Thymus (tissue), 11 donors: ENCODE measurements at regions not wholly inside any gene's neighbourhood (a gene's known extent, or its start where the extent isn't known, plus 50 kb on each side); places are given as distances from the start of the nearest gene placed in this dataset.

Experiments
- DNase-seq, 9 donors: peaks; one replicate each; pipeline ENCODE4 v3.0.0-alpha.2; 2013; ENCODE audit warnings: low spot score in 9 of 9, low read depth in 6 of 9, missing footprints in 1 of 9
- H3K27ac ChIP-seq, 2 donors: one replicate each; pipeline ENCODE4 v1.5.1; 2013; ENCODE audit warnings: control low read depth in 1 of 2, low read depth in 1 of 2, low read length in 1 of 2, mild to moderate bottlenecking in 1 of 2, moderate library complexity in 1 of 2
- H3K27me3 ChIP-seq, 2 donors: one replicate each; pipeline ENCODE4 v1.5.1; 2013; ENCODE audit warnings: low read length in 1 of 2; ENCODE audit not compliant: control insufficient read depth in 2 of 2, insufficient read depth in 1 of 2
- H3K36me3 ChIP-seq, 2 donors: one replicate each; pipeline ENCODE4 v1.5.1; 2013; ENCODE audit warnings: low read length in 1 of 2, mild to moderate bottlenecking in 1 of 2, moderate library complexity in 1 of 2; ENCODE audit not compliant: control insufficient read depth in 2 of 2, insufficient read depth in 2 of 2
- H3K4me1 ChIP-seq, 2 donors: one replicate each; pipeline ENCODE4 v1.5.1; 2013; ENCODE audit warnings: low read length in 2 of 2; ENCODE audit not compliant: control insufficient read depth in 2 of 2, insufficient read depth in 2 of 2
- H3K4me3 ChIP-seq, 2 donors: one replicate each; pipeline ENCODE4 v1.5.1; 2013; ENCODE audit warnings: low read length in 2 of 2, control low read depth in 1 of 2, mild to moderate bottlenecking in 1 of 2
- H3K9me3 ChIP-seq, 2 donors: one replicate each; pipeline ENCODE4 v1.5.1; 2013; ENCODE audit warnings: low read length in 1 of 2, mild to moderate bottlenecking in 1 of 2; ENCODE audit not compliant: control insufficient read depth in 2 of 2, insufficient read depth in 1 of 2
- WGBS: extraction: QIAGEN DNeasy Blood & Tissue Kit; methylation state at CpG from one replicate; pipeline ENCODE4 v1.1.7; 2013; 5-methylcytosine and 5-hydroxymethylcytosine counted together
- donor health status: healthy.

DNA sequence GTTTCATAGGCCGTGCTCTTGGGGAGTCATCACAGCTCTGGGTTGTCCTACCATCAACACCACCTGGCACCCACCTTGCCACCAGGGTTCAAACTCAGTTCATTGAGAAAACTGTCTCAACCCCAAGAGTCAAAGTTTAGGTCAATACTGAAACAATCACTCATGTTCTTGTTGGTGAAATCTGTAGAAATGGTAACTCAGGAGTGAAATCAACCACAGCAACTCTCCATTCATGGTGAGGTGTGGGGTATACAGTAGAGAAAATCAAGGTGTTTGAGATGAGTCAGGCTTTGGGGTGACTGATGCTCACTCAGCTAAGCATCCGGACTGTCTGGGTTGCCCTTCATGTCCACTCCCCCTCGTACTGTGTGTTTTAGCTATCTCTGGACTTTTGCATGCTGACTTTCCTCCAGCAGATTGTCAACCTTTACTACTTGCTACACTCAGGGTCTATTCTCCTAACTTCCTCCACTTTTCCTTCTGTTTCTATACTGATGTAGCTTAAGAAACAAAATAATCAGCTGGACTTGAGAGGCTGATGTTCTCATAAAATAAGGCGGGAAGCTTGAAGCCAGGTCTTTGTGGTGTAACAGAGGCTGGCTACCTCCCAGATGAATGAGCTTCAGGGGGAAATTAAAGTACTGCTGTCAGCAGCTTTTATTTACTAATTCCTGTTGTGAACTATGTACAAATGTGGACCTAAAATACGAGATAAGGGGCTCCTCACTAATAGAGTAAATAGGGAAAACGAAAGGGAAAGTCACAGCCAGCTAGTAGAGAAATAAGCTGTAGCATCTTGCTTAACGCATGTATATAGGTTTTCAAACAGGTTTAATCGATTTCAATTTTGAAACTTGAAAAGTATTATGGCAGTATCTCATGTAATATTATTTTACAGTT is 173.6 kb upstream of the AKR1E2 start:
- Histone ChIP-seq H3K36me3 (no peaks in the 10 kb centered on the region), H3K4me3 (no peak overlapping the region), H3K9me3 (no peaks in the 10 kb centered on the region), H3K27me3 (no peaks in the 10 kb centered on the region), H3K4me1 (no peaks in the 10 kb centered on the region), H3K27ac (no peak overlapping the region)
- no peak for DNase-seq
- WGBS: 93% methylated on average over 8 of the region's 8 CpGs

DNA sequence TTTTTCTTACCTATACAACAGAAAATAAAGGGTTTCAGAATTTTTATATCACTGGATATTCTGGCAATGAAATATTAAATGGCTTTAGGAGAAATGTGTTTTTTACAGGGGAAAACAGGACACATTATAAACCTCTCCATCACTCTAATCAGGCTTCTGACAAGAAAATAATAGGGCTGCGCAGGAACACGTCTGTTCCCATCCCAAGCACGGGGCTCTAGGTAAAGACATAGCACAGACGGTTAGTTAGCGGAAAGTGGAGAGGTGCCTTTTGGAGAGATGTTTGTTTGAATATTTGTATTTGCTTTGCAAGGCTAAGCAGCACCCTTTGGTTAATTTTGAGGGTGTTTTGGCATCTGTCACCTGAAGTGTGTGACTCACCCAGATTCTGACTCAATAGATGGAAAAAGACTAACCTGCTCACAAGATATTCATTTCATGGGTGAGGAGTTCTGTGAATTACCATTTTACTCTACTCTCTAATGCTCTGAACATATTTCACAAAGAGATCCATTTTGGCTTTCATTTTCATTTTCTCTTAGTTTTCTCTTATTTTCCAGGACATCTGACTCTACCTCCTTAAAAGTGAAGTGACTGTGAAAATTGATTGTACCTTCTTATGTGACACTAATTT is 174.5 kb upstream of the AKR1E2 start:
- no peaks in the 10 kb centered on the region for H3K27me3 ChIP-seq
- H3K4me3 ChIP-seq: no peak overlapping the region
- H3K9me3 ChIP-seq: no peaks in the 10 kb centered on the region
- no peaks in the 10 kb centered on the region for H3K36me3 ChIP-seq
- H3K27ac ChIP-seq: no peak overlapping the region
- DNase-seq: no peak
- 96% methylated on average over 5 of the region's 5 CpGs for WGBS
- no peaks in the 10 kb centered on the region for H3K4me1 ChIP-seq

DNA sequence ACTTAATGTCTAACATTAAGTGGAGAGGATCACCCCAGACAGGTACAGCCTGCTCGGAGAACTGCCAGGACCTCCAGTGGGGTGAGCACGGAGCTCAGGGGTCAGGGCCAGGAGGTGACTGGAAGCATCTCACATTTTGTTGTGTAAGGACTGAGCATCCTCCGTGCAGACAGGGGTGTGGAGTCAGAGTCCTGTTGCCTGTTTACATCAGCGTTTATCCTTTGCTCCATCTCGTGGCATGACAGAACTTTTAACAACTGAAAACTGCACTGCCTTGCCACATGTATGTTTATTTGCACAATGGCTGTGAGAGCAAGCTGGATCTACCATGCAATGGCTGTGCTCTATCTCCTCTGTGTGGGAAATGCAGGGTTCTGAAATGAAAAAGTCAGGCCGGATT is 175.4 kb upstream of the AKR1E2 start:
- no peak overlapping the region for H3K27ac ChIP-seq
- H3K4me1 ChIP-seq: no peaks in the 10 kb centered on the region
- no peak for DNase-seq
- no peaks in the 10 kb centered on the region for H3K36me3 ChIP-seq
- WGBS: 96% methylated on average over 6 of the region's 6 CpGs
- no peaks in the 10 kb centered on the region for H3K9me3 ChIP-seq
- no peaks in the 10 kb centered on the region for H3K27me3 ChIP-seq
- H3K4me3 ChIP-seq: no peak overlapping the region

DNA sequence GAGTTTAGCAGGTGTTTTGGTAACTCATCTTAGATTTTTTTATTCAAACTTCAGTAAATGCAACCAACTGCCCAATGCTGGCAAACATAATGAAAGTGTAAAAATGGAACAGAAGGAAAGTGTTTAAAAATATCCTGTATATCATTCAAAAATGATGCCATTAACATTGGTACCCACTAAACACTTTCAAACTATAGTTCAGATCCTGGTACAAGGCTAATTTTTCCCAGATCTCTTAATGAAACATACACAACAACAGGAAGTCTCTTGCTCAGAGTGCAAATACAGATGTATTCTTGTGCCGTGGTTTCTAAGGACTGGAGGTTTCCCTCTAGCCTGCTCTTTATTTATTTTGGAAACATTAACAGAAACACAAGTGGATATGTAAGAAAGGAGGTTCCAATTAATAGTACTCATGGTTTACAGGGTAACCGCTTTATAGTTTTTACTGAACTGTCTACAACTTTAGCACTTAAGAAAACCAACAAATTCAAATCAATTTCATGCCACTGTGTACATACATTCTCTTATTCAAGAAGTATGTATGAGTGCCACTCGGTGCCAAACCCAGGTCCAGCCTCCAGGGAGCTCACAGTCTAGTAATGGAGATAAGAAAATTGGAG is 176.0 kb upstream of the AKR1E2 start:
- 77% methylated on average over 3 of the region's 3 CpGs for WGBS

DNA sequence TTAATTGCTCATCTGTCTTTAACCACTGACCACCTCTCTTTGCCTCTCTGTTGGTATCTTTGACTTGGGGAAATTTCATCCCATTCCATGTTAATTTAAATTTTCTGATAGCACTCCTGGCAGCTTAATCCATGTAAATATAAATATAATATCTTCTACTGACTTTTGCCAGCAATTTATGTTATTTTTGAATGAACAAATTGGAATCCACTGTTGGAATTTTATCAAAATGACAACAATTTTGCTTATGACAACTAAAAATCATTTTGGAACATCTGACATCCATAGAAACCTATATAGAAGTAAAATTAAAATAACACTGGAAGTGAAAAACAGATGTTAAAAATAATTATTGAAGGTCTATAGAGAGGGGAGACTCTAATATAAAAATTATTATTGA is 176.5 kb upstream of the AKR1E2 start:
- H3K36me3 ChIP-seq: no peaks in the 10 kb centered on the region
- H3K9me3 ChIP-seq: no peaks in the 10 kb centered on the region
- H3K4me1 ChIP-seq: no peaks in the 10 kb centered on the region
- DNase-seq: no peak
- no peak overlapping the region for H3K27ac ChIP-seq
- H3K27me3 ChIP-seq: no peaks in the 10 kb centered on the region
- no peak overlapping the region for H3K4me3 ChIP-seq

More for the DNA sequence above, 176.0 kb upstream of the AKR1E2 start:
- no peaks in the 10 kb centered on the region for H3K36me3 ChIP-seq
- no peaks in the 10 kb centered on the region for H3K9me3 ChIP-seq
- DNase-seq: no peak
- no peaks in the 10 kb centered on the region for H3K4me1 ChIP-seq
- no peaks in the 10 kb centered on the region for H3K27me3 ChIP-seq
- no peak overlapping the region for H3K27ac ChIP-seq
- H3K4me3 ChIP-seq: no peak overlapping the region

DNA sequence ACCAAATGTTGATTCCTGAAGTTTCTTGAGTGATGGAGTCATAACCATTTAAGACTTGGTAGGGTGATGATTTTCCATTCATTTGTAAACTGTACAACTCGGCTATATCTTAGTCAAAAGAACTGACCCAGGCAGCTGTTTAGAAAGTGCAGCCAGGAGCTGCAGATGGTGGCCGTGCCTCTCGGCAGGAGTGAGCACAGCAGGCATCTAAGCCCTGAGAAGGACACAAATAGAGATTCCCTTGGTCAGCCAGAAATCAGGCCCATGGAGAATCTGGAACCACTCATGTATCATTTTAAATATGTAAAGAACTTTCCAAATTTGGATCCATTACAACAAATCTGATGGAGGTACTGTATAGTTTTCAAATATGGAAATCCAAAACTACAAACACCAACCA is 177.0 kb upstream of the AKR1E2 start:
- DNase-seq: no peak
- H3K36me3 ChIP-seq: no peaks in the 10 kb centered on the region
- H3K27me3 ChIP-seq: no peaks in the 10 kb centered on the region
- 97% methylated on average over 3 of the region's 3 CpGs for WGBS
- no peaks in the 10 kb centered on the region for H3K4me1 ChIP-seq
- no peak overlapping the region for H3K4me3 ChIP-seq
- no peaks in the 10 kb centered on the region for H3K9me3 ChIP-seq
- no peak overlapping the region for H3K27ac ChIP-seq

DNA sequence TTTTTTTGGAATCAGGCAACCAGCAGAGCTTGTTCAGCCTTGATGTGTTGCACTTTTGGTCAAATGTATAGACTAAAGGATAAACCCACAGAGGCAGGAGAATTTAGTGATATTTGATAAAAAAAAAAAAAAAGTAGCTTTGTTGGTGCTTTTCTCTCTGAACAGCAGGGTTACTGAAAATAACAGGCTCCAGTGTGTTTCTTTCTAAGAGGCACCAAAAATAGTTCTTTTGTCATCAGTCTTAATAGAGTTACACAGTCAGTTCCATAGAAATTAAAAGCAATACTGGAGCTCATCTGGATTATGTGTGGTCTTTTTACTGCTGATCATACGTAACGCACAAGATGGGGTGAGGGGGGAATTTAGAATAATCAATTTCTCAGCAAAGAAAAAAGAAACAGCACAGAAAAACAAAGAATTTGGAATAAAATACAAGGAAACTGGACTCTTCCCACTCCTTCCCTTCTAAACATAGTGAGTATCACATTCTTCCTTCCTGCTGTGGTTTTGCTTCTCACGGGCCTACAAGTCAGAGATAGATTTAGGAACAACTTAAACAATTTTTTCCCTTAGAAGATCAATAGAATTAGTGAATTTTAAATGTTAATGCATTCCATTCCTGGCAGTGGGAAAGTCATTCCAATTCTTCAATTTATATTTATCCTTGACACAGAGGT is 178.8 kb upstream of the AKR1E2 start:
- Histone ChIP-seq H3K9me3 (no peaks in the 10 kb centered on the region), H3K36me3 (no peaks in the 10 kb centered on the region), H3K27ac (no peak overlapping the region), H3K27me3 (no peaks in the 10 kb centered on the region), H3K4me3 (no peak overlapping the region), H3K4me1 (no peaks in the 10 kb centered on the region)
- WGBS: 73% methylated on average over 3 of the region's 3 CpGs
- DNase-seq: no peak

DNA sequence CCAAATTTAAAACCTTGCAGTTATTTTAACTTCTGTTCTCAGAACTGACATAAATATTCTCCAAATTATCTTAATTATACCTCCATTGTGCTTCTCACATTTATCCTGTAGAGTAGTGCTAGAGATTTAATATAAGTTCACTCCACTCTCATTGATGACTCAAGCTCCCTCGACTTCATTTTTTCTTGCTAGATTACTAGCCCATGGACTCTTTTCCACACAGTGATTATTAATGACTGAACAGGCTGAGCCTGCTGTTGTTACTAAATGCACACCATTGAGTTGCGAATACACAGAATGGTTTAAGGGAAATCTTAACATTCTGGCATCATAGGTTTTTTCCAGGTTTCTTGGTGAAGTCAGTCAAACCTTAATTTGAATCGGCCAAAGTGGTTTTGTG is 179.5 kb upstream of the AKR1E2 start:
- no peaks in the 10 kb centered on the region for H3K27me3 ChIP-seq
- 92% methylated on average over 3 of the region's 3 CpGs for WGBS
- no peak overlapping the region for H3K4me3 ChIP-seq
- no peaks in the 10 kb centered on the region for H3K4me1 ChIP-seq
- no peaks in the 10 kb centered on the region for H3K36me3 ChIP-seq
- no peaks in the 10 kb centered on the region for H3K9me3 ChIP-seq
- DNase-seq: no peak
- no peak overlapping the region for H3K27ac ChIP-seq

DNA sequence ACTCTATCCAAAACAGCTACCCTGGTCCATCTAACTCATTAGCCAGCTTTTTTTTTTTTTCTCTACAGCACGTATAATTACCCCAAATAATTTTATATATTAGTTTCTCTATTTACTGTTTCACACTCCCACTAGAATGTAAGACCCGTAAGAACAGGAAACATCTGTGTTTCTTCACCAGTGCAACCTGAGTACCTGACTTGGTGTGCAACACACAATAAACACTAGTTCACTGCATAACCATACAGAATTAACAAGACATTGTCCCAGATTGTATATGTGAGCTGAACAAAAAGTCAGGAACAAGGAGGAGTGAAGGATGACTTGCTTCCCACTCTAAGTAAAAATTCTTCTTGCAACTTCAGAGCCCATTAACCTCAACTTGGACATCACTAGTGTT is 180.2 kb upstream of the AKR1E2 start:
- no peak overlapping the region for H3K27ac ChIP-seq
- H3K9me3 ChIP-seq: no peaks in the 10 kb centered on the region
- 41% methylated on average over 2 of the region's 2 CpGs for WGBS
- H3K4me3 ChIP-seq: no peak overlapping the region
- DNase-seq: no peak
- H3K36me3 ChIP-seq: no peaks in the 10 kb centered on the region
- H3K27me3 ChIP-seq: no peaks in the 10 kb centered on the region
- no peaks in the 10 kb centered on the region for H3K4me1 ChIP-seq
